Loucy (cell line): ENCODE measurements at regions not wholly inside any gene's neighbourhood (a gene's known extent, or its start where the extent isn't known, plus 50 kb on each side); places are given as distances from the start of the nearest gene placed in this dataset.

Experiments
- EZH2phosphoT487 ChIP-seq: fragments of 200-600 bp; IDR thresholded peaks from 2 replicates; pipeline ENCODE4 v1.6.1; 2018; ENCODE audit warnings: antibody characterized with exemption, mild to moderate bottlenecking, moderate library complexity, borderline replicate concordance
- TF ChIP-seq, protein P1 (sequence below): fragments of 200-600 bp; sonication (generic); conservative IDR thresholded peaks from 2 replicates; pipeline ENCODE4 v1.5.1; 2014; ENCODE audit warnings: mild to moderate bottlenecking, antibody characterized with exemption, low read length

DNA sequence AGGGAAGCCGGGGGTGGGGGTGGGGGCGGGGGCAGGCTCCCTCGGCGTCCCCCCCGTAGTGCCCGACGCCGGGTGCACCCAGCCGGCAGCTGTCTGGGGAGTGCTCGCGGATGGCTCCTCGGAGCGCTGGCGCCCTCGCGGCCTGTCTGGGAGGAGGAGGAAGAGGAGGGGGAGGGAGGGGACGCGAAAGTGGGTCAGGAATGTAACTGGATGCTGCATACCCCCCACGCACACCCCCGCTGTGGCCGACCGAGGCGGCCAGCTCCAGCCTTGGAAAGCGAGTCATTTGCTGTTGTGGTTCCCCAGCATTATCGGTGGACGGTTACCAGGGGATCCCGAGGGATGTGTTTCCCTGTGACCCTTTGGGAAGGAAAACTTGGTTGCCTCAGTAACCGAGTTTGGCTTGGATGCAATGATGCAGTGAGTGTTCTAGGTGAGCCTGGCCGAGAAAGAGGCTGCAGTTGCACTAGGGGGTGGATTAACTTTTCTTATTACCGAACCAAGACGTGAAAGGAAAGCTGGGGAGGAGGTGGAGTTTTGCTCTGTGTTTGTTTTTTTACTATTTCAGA, 55.2 kb upstream of the RREB1 start:
- TF ChIP-seq, protein P1, sequence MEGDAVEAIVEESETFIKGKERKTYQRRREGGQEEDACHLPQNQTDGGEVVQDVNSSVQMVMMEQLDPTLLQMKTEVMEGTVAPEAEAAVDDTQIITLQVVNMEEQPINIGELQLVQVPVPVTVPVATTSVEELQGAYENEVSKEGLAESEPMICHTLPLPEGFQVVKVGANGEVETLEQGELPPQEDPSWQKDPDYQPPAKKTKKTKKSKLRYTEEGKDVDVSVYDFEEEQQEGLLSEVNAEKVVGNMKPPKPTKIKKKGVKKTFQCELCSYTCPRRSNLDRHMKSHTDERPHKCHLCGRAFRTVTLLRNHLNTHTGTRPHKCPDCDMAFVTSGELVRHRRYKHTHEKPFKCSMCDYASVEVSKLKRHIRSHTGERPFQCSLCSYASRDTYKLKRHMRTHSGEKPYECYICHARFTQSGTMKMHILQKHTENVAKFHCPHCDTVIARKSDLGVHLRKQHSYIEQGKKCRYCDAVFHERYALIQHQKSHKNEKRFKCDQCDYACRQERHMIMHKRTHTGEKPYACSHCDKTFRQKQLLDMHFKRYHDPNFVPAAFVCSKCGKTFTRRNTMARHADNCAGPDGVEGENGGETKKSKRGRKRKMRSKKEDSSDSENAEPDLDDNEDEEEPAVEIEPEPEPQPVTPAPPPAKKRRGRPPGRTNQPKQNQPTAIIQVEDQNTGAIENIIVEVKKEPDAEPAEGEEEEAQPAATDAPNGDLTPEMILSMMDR = no peak
- TF ChIP-seq EZH2phosphoT487 = no peak
